ENCODE measurements at regions not wholly inside any gene's neighbourhood (a gene's known extent, or its start where the extent isn't known, plus 50 kb on each side); places are given as distances from the start of the nearest gene placed in this dataset.

- DNase-seq, result no peak
Observed at GRCh38 chr5:147170603-147171002, 64.2 kb upstream of the STK32A start.

- no peak for DNase-seq
Observed at GRCh38 chr5:147174671-147175265, 60.1 kb upstream of the STK32A start.

- DNase-seq, result no peak
Observed at GRCh38 chr5:147175516-147176097, 59.2 kb upstream of the STK32A start.

GRCh38 chr5:147176422-147176821, 58.4 kb upstream of the STK32A start:
- DNase-seq, result no peak

- no peak for DNase-seq
Observed at GRCh38 chr5:147177125-147177840, 57.5 kb upstream of the STK32A start.

GRCh38 chr5:147179562-147180147, 55.2 kb upstream of the STK32A start:
- DNase-seq, result no peak

- DNase-seq, result no peak
Observed at GRCh38 chr5:147180751-147181150, 54.1 kb upstream of the STK32A start.

All from NCI-H2227 treated with DMSO at 0.1 percent for 48 hours (cell line).